Right lobe of liver (tissue), 4 donors: ENCODE measurements at regions not wholly inside any gene's neighbourhood (a gene's known extent, or its start where the extent isn't known, plus 50 kb on each side); places are given as distances from the start of the nearest gene placed in this dataset.

Experiments used
- CTCF ChIP-seq, 4 donors: fragments of 200-600 bp in 3 of 4; fragments of 450-650 bp in 1 of 4; IDR thresholded peaks; one replicate each; pipeline versions ENCODE4 v1.5.1 to v1.8.0; 2016 to 2022; ENCODE audit warnings: antibody characterized with exemption in 4 of 4, mild to moderate bottlenecking in 2 of 4
- POLR2A ChIP-seq: fragments of 450-650 bp; IDR thresholded peaks from one replicate; pipeline ENCODE4 v1.6.1; 2017; ENCODE audit warnings: antibody characterized with exemption, mild to moderate bottlenecking
- donor health status: DM: no; HTN: no; CAD: no.
- donor health status: DM: no; HTN: no; CAD: no.
- donor health status: DM: no; HTN: yes; CAD: no.

GRCh38 chr21:38930853-38931252 lies 125.1 kb downstream of the ETS2 start:
- TF ChIP-seq POLR2A (no peak), CTCF (IDR thresholded peaks at IDR 0.05) (no peak)
